ENCODE measurements at regions not wholly inside any gene's neighbourhood (a gene's known extent, or its start where the extent isn't known, plus 50 kb on each side); places are given as distances from the start of the nearest gene placed in this dataset.
"Not testable (repeated sequence)": the region's sequence is repeated elsewhere in the genome, so short reads cannot be mapped to it uniquely, and the experiment has no call there.

- intact Hi-C loops (cut with micrococcal nuclease), result no loop called here
- no peaks in the 10 kb centered on the region for H3K36me3 Mint-ChIP-seq (ENCODE audit: low read depth)
Observed at GRCh38 chr4:11097725-11098124, 331.0 kb downstream of the HS3ST1 start.

GRCh38 chr4:11081006-11081405 lies 347.7 kb downstream of the HS3ST1 start:
- Mint-ChIP-seq H3K4me3 (no peak overlapping the region), H3K27ac (no peak overlapping the region), H3K4me1 (ENCODE audit: low read depth) (no peaks in the 10 kb centered on the region), H3K9me3 (no peaks in the 10 kb centered on the region), H3K27me3 (ENCODE audit: low read depth) (no peaks in the 10 kb centered on the region), H3K36me3 (ENCODE audit: low read depth) (no peaks in the 10 kb centered on the region)
- CTCF ChIA-PET, result no interaction called here
- intact Hi-C loops (cut with micrococcal nuclease), result no loop called here
- no peak for DNase-seq

More at GRCh38 chr4:11097725-11098124, 331.0 kb downstream of the HS3ST1 start:
- CTCF ChIA-PET, result interaction anchor here (0.6 kb wide), 1 partner anchor 121 kb away, joined by 3 read pairs; no protein-coding TSS in a partner anchor
- Mint-ChIP-seq H3K27me3 (ENCODE audit: low read depth) (no peaks in the 10 kb centered on the region), H3K4me3 (no peak overlapping the region), H3K4me1 (ENCODE audit: low read depth) (peaks cover 17% of the 10 kb centered on the region), H3K9me3 (no peaks in the 10 kb centered on the region), H3K27ac (no peak overlapping the region)
- no peak for DNase-seq

GRCh38 chr4:11079171-11079570 lies 349.5 kb downstream of the HS3ST1 start:
- Mint-ChIP-seq H3K27me3 (ENCODE audit: low read depth) (no peaks in the 10 kb centered on the region), H3K27ac (no peak overlapping the region), H3K36me3 (ENCODE audit: low read depth) (no peaks in the 10 kb centered on the region), H3K4me3 (no peak overlapping the region), H3K9me3 (no peaks in the 10 kb centered on the region), H3K4me1 (ENCODE audit: low read depth) (no peaks in the 10 kb centered on the region)
- no peak for DNase-seq
- CTCF ChIA-PET, result interaction anchor here (0.6 kb wide), 1 partner anchor 403 kb away, joined by 3 read pairs; no protein-coding TSS in a partner anchor
- intact Hi-C loops (cut with micrococcal nuclease), result no loop called here

GRCh38 chr4:11074581-11075241 lies 354.0 kb downstream of the HS3ST1 start:
- intact Hi-C loops (cut with micrococcal nuclease), result no loop called here
- Mint-ChIP-seq H3K4me3 (no peak overlapping the region), H3K9me3 (no peaks in the 10 kb centered on the region), H3K4me1 (ENCODE audit: low read depth) (no peaks in the 10 kb centered on the region), H3K27ac (no peak overlapping the region), H3K36me3 (ENCODE audit: low read depth) (no peaks in the 10 kb centered on the region), H3K27me3 (ENCODE audit: low read depth) (no peaks in the 10 kb centered on the region)
- no peak for DNase-seq
- CTCF ChIA-PET, result no interaction called here

- Mint-ChIP-seq H3K27ac (no peak overlapping the region), H3K9me3 (no peaks in the 10 kb centered on the region), H3K36me3 (ENCODE audit: low read depth) (no peaks in the 10 kb centered on the region), H3K4me1 (ENCODE audit: low read depth) (no peaks in the 10 kb centered on the region), H3K27me3 (ENCODE audit: low read depth) (no peaks in the 10 kb centered on the region), H3K4me3 (no peak overlapping the region)
- no peak for DNase-seq
- CTCF ChIA-PET, result no interaction called here
- intact Hi-C loops (cut with micrococcal nuclease), result no loop called here
Observed at GRCh38 chr4:11073621-11074051, 355.1 kb downstream of the HS3ST1 start.

- no peak for DNase-seq
- Mint-ChIP-seq H3K9me3 (no peaks in the 10 kb centered on the region), H3K36me3 (ENCODE audit: low read depth) (no peaks in the 10 kb centered on the region), H3K27ac (no peak overlapping the region), H3K4me1 (ENCODE audit: low read depth) (no peaks in the 10 kb centered on the region), H3K4me3 (no peak overlapping the region), H3K27me3 (ENCODE audit: low read depth) (no peaks in the 10 kb centered on the region)
- CTCF ChIA-PET, result no interaction called here
- intact Hi-C loops (cut with micrococcal nuclease), result no loop called here
Observed at GRCh38 chr4:11072999-11073398, 355.7 kb downstream of the HS3ST1 start.

GRCh38 chr4:11072463-11072862 lies 356.2 kb downstream of the HS3ST1 start:
- H3K4me1 Mint-ChIP-seq (ENCODE audit: low read depth), result no peaks in the 10 kb centered on the region
- no peak overlapping the region for H3K27ac Mint-ChIP-seq
- no peaks in the 10 kb centered on the region for H3K9me3 Mint-ChIP-seq
- DNase-seq, result no peak
- CTCF ChIA-PET, result no interaction called here
- intact Hi-C loops (cut with micrococcal nuclease), result no loop called here
- no peaks in the 10 kb centered on the region for H3K27me3 Mint-ChIP-seq (ENCODE audit: low read depth)
- H3K36me3 Mint-ChIP-seq (ENCODE audit: low read depth), result no peaks in the 10 kb centered on the region
- H3K4me3 Mint-ChIP-seq, result no peak overlapping the region

GRCh38 chr4:11070813-11071212 lies 357.9 kb downstream of the HS3ST1 start:
- Mint-ChIP-seq H3K27me3 (ENCODE audit: low read depth) (no peaks in the 10 kb centered on the region), H3K27ac (no peak overlapping the region), H3K36me3 (ENCODE audit: low read depth) (no peaks in the 10 kb centered on the region), H3K9me3 (no peaks in the 10 kb centered on the region), H3K4me1 (ENCODE audit: low read depth) (no peaks in the 10 kb centered on the region), H3K4me3 (no peak overlapping the region)
- intact Hi-C loops (cut with micrococcal nuclease), result no loop called here
- DNase-seq, result no peak
- CTCF ChIA-PET, result no interaction called here

GRCh38 chr4:11069581-11070211 lies 359.0 kb downstream of the HS3ST1 start:
- Mint-ChIP-seq H3K4me1 (ENCODE audit: low read depth) (no peaks in the 10 kb centered on the region), H3K36me3 (ENCODE audit: low read depth) (no peaks in the 10 kb centered on the region), H3K27ac (no peak overlapping the region), H3K9me3 (no peaks in the 10 kb centered on the region), H3K27me3 (ENCODE audit: low read depth) (no peaks in the 10 kb centered on the region), H3K4me3 (no peak overlapping the region)
- CTCF ChIA-PET, result no interaction called here
- DNase-seq, result no peak
- intact Hi-C loops (cut with micrococcal nuclease), result no loop called here

- H3K9me3 Mint-ChIP-seq, result no peaks in the 10 kb centered on the region
- no peaks in the 10 kb centered on the region for H3K4me1 Mint-ChIP-seq (ENCODE audit: low read depth)
- CTCF ChIA-PET, result no interaction called here
- H3K27ac Mint-ChIP-seq, result no peak overlapping the region
- no peak overlapping the region for H3K4me3 Mint-ChIP-seq
- no peaks in the 10 kb centered on the region for H3K27me3 Mint-ChIP-seq (ENCODE audit: low read depth)
- intact Hi-C loops (cut with micrococcal nuclease), result no loop called here
- DNase-seq, result no peak
- no peaks in the 10 kb centered on the region for H3K36me3 Mint-ChIP-seq (ENCODE audit: low read depth)
Observed at GRCh38 chr4:11069083-11069482, 359.6 kb downstream of the HS3ST1 start.

GRCh38 chr4:11066584-11066983 lies 362.1 kb downstream of the HS3ST1 start:
- H3K4me3 Mint-ChIP-seq; H3K36me3 Mint-ChIP-seq (ENCODE audit: low read depth); H3K27me3 Mint-ChIP-seq (ENCODE audit: low read depth): not testable (repeated sequence)

GRCh38 chr4:11060637-11061036 lies 368.1 kb downstream of the HS3ST1 start:
- DNase-seq; intact Hi-C loops (cut with micrococcal nuclease); H3K4me3 Mint-ChIP-seq; H3K27ac Mint-ChIP-seq; H3K27me3 Mint-ChIP-seq (ENCODE audit: low read depth); CTCF ChIA-PET; H3K4me1 Mint-ChIP-seq (ENCODE audit: low read depth); H3K36me3 Mint-ChIP-seq (ENCODE audit: low read depth); H3K9me3 Mint-ChIP-seq: not testable (repeated sequence)

More at GRCh38 chr4:11066584-11066983, 362.1 kb downstream of the HS3ST1 start:
- DNase-seq; H3K4me1 Mint-ChIP-seq (ENCODE audit: low read depth); H3K27ac Mint-ChIP-seq; intact Hi-C loops (cut with micrococcal nuclease); CTCF ChIA-PET; H3K9me3 Mint-ChIP-seq: not testable (repeated sequence)

- H3K27me3 Mint-ChIP-seq (ENCODE audit: low read depth); H3K27ac Mint-ChIP-seq; H3K4me3 Mint-ChIP-seq; H3K9me3 Mint-ChIP-seq; CTCF ChIA-PET; intact Hi-C loops (cut with micrococcal nuclease); H3K4me1 Mint-ChIP-seq (ENCODE audit: low read depth); DNase-seq; H3K36me3 Mint-ChIP-seq (ENCODE audit: low read depth): not testable (repeated sequence)
Observed at GRCh38 chr4:11054937-11055336, 370.4 kb upstream of the CLNK start.
